ENCODE measurements at regions not wholly inside any gene's neighbourhood (a gene's known extent, or its start where the extent isn't known, plus 50 kb on each side); places are given as distances from the start of the nearest gene placed in this dataset.

DNA sequence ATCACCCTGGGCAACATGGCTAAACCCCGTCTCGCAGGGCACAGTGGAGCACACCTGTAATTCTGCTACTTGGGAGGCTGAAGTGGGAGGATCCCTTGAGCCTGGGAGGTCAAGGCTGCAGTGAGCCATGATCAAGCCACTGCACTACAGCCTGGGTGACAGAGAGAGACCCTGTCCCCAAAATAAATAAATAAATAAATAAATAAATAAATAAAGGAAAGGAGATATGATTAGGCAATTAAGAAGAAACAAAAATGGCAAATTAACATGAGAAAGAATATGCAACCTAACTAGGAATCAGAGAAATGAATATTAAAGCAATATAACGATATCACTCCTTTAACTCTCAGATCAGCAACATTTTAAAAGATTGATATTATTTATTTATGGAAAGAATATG is 92.3 kb downstream of the C1D start:
- H3K27ac ChIP-seq, result no peak overlapping the region
- H3K9me3 ChIP-seq (ENCODE audit: low read depth), result no peaks in the 10 kb centered on the region
- 98% methylated on average over 3 of the region's 3 CpGs for whole genome bisulfite sequencing (ENCODE audit: low lambda C conversion rate, missing lambda C conversion rate)
- no peaks in the 10 kb centered on the region for H3K4me1 ChIP-seq (ENCODE audit: insufficient read depth)
- no peak overlapping the region for H3K4me2 ChIP-seq
- no peaks in the 10 kb centered on the region for H3K79me2 ChIP-seq
- no peak overlapping the region for H2AFZ ChIP-seq
- no peaks in the 10 kb centered on the region for H4K20me1 ChIP-seq (ENCODE audit: insufficient read depth, poor library complexity, severe bottlenecking)
- no peaks in the 10 kb centered on the region for H3K9me2 ChIP-seq (replicated peaks; ENCODE audit: insufficient read depth)
- H3K4me3 ChIP-seq, result no peak overlapping the region
- DNase-seq (ENCODE audit: low spot score), result no peak
- H3K36me3 ChIP-seq (replicated peaks; ENCODE audit: insufficient read depth, low read depth), result no peaks in the 10 kb centered on the region
- TF ChIP-seq CTCF (IDR thresholded peaks at IDR 0.05; ENCODE audit: poor library complexity) (no peak), EZH2phosphoT487 (IDR thresholded peaks at IDR 0.05; ENCODE audit: low read depth, severe bottlenecking, unreplicated experiment) (no peak), EZH2 (IDR thresholded peaks at IDR 0.05; ENCODE audit: borderline replicate concordance) (no peak)
- H3K27me3 ChIP-seq, result no peaks in the 10 kb centered on the region

- H3K4me1 ChIP-seq (ENCODE audit: insufficient read depth), result no peaks in the 10 kb centered on the region
- H3K9me3 ChIP-seq (ENCODE audit: low read depth), result no peaks in the 10 kb centered on the region
- H3K4me3 ChIP-seq, result no peak overlapping the region
- TF ChIP-seq EZH2phosphoT487 (IDR thresholded peaks at IDR 0.05; ENCODE audit: low read depth, severe bottlenecking, unreplicated experiment), result no peak
- no peak for TF ChIP-seq CTCF (IDR thresholded peaks at IDR 0.05; ENCODE audit: poor library complexity)
- no peak for TF ChIP-seq EZH2 (IDR thresholded peaks at IDR 0.05; ENCODE audit: borderline replicate concordance)
- 62% methylated on average over 7 of the region's 7 CpGs for WGBS (ENCODE audit: low lambda C conversion rate, missing lambda C conversion rate)
- H3K27ac ChIP-seq, result peak overlapping the region; percentile 38
- no peaks in the 10 kb centered on the region for H3K27me3 ChIP-seq
- no peak overlapping the region for H3K4me2 ChIP-seq
- H2AFZ ChIP-seq, result no peak overlapping the region
- H3K36me3 ChIP-seq (replicated peaks; ENCODE audit: insufficient read depth, low read depth), result no peaks in the 10 kb centered on the region
- no peak for DNase-seq (ENCODE audit: low spot score)
- no peaks in the 10 kb centered on the region for H4K20me1 ChIP-seq (ENCODE audit: insufficient read depth, poor library complexity, severe bottlenecking)
- H3K9me2 ChIP-seq (replicated peaks; ENCODE audit: insufficient read depth), result no peaks in the 10 kb centered on the region
- H3K79me2 ChIP-seq, result no peaks in the 10 kb centered on the region
Measured at GRCh38 chr2:67974559-67975430, 88.0 kb downstream of the C1D start.

- TF ChIP-seq CTCF (IDR thresholded peaks at IDR 0.05; ENCODE audit: poor library complexity), result no peak
- TF ChIP-seq EZH2phosphoT487 (IDR thresholded peaks at IDR 0.05; ENCODE audit: low read depth, severe bottlenecking, unreplicated experiment), result no peak
- no peak for TF ChIP-seq EZH2 (IDR thresholded peaks at IDR 0.05; ENCODE audit: borderline replicate concordance)
- Histone ChIP-seq H3K27me3 (no peaks in the 10 kb centered on the region), H2AFZ (no peak overlapping the region), H3K79me2 (no peaks in the 10 kb centered on the region), H3K4me1 (ENCODE audit: insufficient read depth) (no peaks in the 10 kb centered on the region), H3K27ac (no peak overlapping the region), H4K20me1 (ENCODE audit: insufficient read depth, poor library complexity, severe bottlenecking) (no peaks in the 10 kb centered on the region), H3K9me3 (ENCODE audit: low read depth) (no peaks in the 10 kb centered on the region), H3K4me2 (no peak overlapping the region), H3K9me2 (replicated peaks; ENCODE audit: insufficient read depth) (no peaks in the 10 kb centered on the region), H3K4me3 (no peak overlapping the region), H3K36me3 (replicated peaks; ENCODE audit: insufficient read depth, low read depth) (no peaks in the 10 kb centered on the region)
- WGBS (ENCODE audit: low lambda C conversion rate, missing lambda C conversion rate), result 93% methylated on average over 1 of the region's 1 CpG
- no peak for DNase-seq (ENCODE audit: low spot score)
Measured at GRCh38 chr2:67977464-67977863, 85.3 kb downstream of the C1D start.

Data from hepatocyte (in vitro differentiated cells).